DMS114 treated with DMSO at 0.1 percent for 48 hours (cell line): ENCODE measurements at regions not wholly inside any gene's neighbourhood (a gene's known extent, or its start where the extent isn't known, plus 50 kb on each side); places are given as distances from the start of the nearest gene placed in this dataset.

Experiments used
- DNase-seq: peaks from one replicate; lab custom pipeline; 2025; ENCODE audit not compliant: unreplicated experiment; lab: John Stamatoyannopoulos, UW

DNA sequence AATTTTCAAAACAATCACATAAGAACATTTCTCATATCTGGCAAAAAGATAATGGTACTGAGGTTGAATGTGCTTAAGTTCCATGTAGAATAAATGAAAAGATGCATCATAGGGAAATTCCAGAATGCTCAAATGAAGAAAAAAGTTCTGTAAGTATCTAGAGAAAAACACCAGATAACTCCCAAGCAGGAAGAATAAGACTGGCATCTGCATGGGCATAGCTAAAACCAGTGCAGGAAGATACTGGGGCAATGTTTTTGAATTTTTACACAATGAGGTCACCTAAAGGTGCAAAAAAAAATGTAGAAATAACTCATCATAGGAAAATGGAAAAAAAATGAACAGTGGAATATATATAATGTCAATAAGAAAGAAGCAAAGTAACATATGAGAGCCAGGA is 275.2 kb downstream of the BAMBI start:
- DNase-seq, result no peak

DNA sequence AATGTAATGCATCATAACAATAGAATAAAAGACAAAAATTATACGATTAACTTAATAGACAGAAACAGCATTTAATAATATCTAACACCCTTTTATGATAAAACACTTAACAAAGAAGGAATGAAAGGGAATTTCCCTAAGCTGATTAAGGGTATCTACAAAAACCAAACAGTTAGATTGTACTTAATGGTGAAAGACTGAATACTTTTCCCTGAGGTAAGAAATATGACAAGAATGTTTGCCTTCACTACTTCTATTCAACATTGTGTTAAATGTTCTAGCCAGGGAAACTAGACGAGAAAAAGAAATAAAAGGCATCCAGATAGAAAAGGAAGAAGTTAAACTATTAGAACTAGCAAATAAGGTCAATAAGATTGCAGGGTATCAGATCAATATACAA is 276.9 kb downstream of the BAMBI start:
- no peak for DNase-seq

DNA sequence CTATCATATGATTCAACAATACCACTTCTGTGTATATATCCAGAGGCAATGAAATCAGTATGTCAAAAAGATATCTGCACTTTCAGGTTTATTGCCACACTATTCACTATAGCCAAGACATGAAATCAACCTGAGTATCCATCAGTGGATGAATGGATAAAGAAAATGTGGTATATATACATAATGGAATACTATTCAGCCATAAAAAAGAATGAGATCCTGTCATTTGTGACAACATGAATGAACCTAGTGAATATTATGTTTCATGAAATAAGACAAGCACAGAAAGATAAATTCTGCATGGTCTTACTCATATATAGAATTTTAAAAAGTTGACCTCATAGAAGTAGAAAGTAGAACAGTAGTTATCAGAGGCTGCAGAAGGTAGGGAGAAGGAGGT is 281.1 kb downstream of the BAMBI start:
- no peak for DNase-seq

DNA sequence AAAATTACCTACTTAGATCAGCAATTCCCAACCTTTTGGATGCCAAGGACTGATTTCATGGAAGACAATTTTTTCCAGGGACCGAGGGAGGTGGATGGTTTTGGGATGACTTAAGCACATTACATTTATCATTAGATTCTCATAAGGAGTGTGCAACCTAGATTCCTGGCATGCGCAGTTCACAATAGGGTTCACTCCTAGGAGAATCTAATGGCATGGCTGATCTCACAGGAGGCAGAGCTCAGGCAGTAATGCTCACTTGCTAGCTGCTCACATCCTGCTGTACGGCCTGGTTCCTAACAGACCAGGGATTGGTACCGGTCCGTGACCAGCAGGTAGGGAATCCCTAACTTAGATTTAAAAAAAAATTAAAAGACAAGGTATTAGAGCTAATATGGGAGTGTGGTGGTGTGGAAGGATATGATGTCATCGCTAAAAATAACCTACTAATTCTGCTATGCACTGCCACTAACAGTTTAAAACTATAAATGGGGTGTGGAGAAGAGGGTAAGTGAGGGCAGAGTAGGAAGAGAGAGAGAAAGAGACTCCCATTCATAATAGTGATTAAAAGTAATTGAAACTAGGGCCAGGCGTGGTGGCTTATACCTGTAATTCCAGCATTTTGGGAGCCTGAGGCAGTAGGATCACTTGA is 282.7 kb downstream of the BAMBI start:
- DNase-seq, result no peak

DNA sequence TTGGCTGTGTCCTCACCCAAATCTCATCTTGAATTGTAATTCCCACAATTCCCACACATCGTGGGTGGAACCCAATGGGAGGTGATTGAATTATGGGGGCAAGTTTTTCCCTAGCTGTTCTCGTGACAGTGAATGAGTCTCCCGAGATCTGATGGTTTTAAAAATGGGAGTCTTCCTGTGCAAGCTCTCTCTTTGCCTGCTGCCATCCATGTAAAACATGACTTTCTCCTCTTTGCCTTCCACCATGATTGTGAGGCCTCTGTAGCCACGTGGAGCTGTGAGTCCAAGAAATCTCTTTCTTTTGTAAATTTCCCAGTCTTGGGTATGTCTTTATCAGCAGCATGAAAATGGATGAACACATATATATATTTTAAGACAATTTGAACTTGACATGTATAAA is 285.4 kb downstream of the BAMBI start:
- DNase-seq, result no peak

DNA sequence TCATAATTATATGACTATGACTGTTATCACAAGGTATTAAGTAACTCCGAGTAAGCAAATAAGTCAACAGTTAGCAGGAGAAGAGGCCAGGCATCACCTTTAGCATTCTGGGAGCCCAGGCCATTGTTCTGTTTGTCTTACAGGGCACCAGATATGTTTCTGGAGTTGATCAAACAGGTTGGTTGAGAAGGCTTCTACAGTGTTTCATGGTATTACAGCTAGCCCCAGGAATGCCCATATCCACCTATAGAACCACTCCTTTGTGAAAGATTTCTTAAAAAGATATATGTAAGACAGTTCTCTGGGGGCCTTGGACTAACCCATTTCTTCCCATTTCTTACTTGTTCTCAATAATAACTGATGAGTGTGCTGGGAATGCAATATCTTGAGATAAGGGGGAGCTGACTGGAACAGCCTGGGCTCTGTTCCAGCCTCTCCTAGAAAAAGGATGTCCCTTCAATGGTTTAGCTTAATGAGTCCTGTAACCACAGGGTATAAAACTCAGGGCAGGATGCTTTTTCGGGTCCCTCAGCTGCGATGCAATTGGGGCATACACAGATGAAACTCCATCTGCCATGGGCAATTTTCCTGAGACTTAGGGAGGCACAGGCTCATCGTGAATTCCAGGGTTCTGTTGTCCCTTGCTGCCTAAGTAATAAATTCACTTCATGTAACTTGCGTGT is 286.4 kb downstream of the BAMBI start:
- DNase-seq, result no peak

DNA sequence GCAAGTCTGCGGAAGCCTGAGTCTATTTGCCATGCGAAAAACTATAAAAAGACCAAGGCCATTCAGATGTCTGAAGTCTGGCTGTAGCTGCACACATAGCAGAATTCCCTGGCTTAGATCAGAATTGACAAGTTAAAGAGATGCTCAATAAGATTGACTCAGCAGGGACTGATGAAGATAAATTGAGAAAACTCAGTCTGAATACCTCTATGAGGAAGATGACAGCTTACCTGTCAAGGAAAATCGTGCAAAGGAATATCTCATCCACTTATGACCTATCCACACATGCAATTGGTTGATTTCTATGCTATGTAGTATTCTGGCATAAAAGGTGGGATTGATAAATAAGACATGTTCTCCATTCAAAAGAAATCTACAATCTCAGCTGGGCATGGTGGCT is 288.6 kb downstream of the BAMBI start:
- no peak for DNase-seq

DNA sequence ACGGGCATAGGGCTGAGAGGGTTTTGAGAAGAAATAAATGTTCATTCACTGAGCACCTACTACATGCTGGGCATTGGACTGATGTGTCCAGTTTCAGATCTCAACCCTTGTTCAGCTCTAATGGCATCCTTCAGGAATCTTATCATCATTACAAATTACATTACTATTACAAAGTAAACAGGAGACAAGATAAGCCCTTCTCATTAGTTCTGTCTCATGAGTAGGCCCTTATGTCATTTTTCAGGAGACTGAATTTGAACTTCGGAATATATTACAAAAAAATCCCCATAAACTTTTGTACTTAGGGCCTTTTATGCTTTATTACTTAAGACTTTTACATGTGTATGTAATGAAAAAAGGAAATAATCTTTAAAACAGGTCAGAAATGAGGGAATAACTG is 289.7 kb downstream of the BAMBI start:
- no peak for DNase-seq

DNA sequence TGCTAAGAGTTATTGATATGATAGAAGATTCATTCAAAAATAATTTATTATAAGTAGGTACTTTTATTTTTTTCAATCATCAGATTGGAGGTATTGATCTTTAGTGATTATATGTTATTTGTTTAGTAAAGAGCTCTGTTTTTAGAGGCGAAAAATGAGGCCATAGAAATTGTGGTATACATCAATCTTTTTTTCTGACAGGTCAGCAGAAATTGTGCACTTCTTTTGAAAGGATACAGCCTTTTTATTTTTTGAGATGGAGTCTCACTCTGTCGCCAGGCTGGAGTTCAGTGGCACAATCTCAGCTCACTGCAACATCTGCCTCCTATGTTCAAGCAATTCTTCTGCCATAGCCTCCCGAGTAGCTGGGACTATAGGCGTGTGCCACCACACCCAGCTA is 292.1 kb downstream of the BAMBI start:
- no peak for DNase-seq

DNA sequence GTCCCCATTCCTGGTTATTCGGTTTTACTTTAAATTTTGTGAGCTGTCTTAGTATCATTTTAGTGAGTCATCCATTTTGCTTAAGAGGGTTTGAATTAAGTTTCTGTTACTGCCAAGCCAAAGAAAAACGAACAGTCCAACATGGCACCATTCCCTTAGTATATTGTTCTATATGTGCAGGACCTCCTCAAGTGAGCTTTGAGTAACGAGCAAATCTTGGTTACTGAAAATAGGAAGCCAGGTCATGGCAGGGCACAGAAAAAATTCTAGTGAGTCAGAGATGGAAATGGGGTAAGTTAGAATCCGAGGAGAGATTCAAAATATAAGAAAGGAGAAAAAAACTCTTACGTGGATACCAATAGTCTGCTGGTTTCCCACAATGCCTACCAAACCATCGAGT is 292.9 kb downstream of the BAMBI start:
- no peak for DNase-seq

DNA sequence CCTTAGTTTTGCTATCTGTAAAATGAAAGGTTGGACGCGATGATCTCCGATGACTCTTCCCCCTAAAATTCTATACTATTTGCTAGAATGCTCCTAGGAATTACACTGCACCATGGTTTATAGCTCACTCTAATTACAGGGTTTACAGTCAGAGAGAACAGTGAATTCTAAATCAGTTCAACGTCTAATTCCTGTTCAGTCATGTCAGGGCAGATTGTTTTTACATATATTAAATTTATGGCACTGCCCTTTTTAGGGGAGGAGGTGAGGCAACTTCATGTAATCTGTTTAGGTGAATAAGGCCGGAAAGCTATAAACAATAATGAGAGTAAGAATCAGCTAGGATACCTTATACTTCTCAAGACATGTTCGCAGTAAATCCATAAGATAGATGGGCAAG is 293.9 kb downstream of the BAMBI start:
- DNase-seq, result no peak

DNA sequence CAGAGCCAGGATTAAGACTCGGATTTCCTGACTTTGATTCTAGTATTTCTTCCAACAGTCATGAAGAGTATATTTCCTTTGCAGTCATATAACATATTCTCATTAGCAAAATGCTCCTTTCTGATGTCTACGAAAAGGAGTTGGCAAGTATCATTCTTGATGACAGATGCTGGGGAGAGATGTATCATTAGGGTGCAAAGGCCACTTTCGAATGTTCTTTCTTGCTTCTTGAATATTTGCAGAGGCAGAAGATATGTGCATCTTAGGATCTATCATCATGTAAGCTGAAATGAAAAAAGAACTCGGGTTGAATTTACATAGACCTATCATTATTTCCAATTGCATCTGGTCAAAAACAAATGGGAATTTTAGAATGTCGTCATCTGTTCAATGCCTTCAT is 294.4 kb downstream of the BAMBI start:
- no peak for DNase-seq

DNA sequence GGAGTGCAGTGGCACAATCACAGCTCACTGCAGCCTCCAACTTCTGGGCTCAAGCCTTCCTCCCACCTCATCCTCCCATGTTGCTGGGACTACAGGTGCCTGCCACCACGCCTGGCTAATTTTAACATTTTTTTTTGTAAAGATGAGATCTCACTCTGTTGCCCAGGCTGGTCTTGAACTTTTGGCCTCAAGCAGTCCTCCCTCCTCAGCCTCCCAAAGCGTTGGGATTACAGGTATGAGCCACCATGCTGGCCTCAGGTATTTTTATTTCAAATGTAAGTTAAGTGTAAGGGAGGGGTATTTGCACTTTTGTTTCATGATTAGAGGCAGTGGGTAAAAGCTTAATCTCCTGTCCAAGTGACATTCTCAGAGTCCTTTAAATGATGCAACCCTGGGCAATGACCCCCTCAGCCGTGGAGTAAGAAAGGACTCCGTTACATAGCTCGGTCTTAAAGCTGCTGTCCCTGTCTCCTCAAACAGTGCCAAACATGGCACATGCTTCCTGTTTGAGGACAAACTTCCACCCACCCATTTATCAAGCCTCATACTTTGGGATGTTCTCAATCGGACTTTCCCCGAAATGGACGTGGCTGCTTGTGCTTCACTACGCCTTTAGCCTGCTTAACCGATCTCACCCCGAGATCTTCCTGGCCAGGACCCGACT is 296.1 kb downstream of the BAMBI start:
- no peak for DNase-seq

DNA sequence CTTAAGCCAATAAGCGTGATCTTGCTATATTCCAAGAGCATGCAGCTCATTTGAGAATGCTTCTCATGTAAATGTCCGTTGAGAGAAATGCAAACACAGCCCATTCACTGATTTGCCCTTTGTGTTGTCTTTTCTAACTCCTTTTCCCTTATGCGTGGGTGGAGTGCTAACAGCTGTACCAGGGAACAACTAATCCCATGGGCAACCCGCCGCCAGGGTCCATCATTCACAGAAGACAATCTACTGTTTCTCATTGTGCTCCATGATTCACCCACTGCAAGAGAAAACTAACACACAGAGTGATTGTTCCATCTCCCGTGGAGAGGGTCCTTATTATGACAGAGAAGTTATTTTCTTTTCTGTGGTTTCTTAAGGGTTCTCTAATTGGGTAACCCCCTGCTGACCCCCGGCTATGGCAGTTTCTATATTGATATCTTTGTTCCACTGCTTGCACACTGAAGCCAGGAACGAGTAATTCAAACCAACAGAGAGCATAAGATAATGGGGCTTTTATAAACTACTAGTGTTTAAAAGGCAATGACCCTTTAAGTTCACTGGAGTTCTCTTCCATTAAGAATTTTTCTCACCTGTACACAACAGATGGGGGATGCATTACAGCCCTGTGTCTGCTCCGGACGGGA is 298.7 kb downstream of the BAMBI start:
- DNase-seq, result no peak

DNA sequence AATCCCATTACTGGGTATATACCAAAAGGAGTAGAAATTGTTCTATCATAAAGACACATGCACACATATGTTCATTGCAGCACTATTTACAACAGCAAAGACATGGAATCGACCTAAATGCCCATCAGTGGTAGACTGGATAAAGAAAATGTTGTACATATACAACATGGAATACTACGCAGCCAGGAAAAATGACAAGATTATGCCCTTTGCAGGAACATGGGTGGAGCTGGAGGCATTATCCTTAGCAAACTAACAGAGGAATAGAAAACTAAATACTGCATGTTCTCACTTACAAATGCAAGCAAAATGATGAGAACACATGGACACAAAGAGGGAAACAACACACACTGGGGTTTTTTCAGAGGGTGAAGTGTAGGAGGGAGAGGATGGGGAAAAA is 300.2 kb downstream of the BAMBI start:
- DNase-seq, result no peak

DNA sequence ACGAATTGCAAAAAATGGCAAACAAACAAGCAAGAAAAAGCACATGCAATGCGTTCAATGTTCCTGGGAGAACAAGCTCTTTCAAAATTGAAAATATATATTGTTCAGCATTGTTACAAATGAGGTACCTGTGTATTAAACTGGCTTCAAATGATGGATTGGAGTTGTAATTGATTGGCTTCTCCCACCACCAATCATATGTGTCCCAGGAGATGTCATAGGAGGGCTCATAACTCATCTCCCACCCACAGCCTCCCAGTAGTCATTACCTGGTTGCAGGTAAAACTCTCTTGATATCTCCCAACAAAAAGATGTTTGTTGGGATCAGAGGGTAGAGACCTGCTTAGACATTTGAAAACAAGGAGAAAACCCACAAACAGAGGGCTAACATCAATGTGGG is 302.9 kb downstream of the BAMBI start:
- no peak for DNase-seq

DNA sequence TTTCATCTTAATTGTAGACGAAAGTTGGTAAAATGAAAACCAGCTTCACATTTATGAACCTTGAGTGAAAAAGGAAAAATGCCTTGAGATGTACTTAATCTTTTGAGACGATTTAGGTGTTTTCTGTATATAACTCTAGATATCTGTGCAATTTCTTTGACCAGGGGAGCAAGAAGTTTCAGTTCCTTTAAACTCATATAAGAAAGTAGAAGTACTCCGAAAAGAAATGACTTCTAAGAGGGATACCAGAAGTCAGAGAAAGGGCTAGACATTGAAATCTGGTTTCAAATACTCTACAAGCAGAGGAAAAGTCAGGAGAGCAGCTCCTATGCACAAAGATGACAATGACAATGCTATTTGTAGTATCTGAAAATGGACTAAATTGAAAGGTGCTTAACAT is 303.7 kb downstream of the BAMBI start:
- no peak for DNase-seq

DNA sequence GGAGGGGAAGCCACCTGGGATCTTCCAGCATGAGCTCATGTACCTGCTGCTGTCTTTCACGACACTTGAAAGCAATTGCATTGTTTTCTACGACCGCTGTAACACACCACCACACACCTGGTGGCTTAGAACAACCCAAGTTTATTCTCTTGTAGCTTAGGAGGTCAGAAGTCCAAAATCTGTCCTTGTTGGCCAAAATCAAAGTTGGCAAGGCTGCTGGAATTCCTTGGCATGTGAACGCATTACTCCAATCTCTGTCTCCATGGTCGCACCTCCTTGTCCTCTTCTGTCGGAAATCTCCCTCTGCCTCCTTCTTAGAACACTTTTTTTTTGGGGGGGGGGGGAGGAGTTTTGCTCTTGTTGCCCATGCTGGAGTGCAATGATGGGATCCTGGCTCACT is 305.7 kb downstream of the BAMBI start:
- no peak for DNase-seq

DNA sequence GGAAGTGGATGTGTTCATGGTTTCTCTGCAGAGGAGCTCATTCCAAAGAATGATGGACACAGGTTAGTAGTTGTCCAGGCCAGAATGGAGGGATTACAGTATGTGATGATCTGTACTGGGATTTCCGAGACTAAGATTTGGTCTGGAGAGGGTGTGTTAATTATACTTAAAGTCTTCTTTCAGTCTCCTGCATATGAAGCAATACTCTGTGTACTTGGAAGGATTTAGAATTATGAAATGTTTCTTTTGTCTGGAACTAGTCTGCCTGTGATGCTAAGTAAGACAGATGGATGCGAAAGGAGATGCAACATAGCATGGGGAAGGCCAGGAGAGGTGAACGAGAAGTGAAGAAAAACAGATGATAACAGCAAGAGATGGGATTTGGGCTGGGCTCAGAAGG is 305.1 kb upstream of the LYZL1 start:
- no peak for DNase-seq

DNA sequence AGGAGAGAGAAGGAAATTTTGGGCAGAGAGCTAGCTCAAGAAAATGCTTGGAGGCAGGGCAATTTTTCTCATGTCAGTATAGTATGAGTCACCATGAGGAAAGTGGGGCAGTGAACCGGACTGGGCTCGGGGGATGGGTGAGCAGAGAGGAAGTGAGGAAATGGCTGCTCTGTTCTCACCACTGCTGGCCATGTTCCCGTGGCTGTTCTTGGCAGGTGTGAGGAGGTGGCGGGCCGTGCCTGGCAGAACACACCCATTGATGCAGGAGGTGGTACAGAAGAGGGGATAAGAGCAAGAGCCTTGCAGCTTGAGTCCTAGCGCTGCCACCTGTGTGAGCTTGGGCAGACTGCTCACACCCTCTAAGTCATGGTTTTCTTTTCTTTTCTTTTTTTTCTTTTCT is 304.4 kb upstream of the LYZL1 start:
- DNase-seq, result no peak

DNA sequence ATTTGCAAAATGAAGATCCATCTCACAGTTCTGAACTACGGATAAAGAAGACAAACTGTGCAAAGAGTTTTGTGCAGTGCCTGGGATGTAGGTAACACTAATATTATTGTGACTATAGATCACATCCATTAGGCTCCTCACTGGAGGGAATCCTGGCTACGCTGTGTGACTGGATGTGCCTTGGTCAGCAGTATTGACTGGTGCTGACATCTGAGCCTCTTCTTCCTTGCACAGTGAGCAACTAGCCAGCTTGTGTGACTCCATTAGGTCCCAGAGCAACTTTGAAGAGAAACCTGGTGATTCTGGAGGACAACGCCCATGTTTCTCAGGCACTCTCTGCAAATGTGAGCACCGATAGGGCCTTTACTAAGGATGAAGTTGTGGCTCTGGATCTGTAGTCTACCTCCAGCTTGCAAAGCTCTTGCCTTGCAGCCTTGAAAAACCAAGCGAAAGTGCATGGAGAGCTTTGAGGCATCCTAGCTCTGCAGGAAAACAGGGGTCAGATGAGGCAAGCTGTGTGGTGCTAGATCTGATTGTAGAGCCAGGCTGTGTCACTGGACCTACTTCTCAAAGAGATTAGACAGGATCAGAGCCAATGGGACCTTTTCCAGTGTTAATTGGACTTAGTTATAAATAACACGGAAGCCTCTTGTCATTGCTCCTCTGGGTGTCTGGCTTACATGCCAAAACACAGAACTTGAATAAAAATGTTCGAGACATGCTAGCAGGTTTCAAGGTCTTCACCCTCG is 303.6 kb upstream of the LYZL1 start:
- no peak for DNase-seq
